Aorta (tissue), 5 donors: ENCODE measurements at regions not wholly inside any gene's neighbourhood (a gene's known extent, or its start where the extent isn't known, plus 50 kb on each side); places are given as distances from the start of the nearest gene placed in this dataset.

Source experiments
- ATAC-seq: fragments of 200-7000 bp; cut with Tn5 transposase; one replicate; pipeline ENCODE4 v1.9.1; 2022; ENCODE audit warnings: moderate library complexity; ENCODE audit not compliant: low FRiP score
- DNase-seq, 2 donors: peaks; one replicate each; pipeline ENCODE4 v3.0.0-alpha.2; 2020
- H3K27ac ChIP-seq, 2 donors: one replicate each; pipeline ENCODE4 v1.5.1; 2013; ENCODE audit warnings: low read length in 2 of 2, mild to moderate bottlenecking in 2 of 2, moderate library complexity in 2 of 2, control low read depth in 1 of 2, inconsistent platforms in 1 of 2, low read depth in 1 of 2
- H3K27me3 ChIP-seq, 2 donors: one replicate each; pipeline ENCODE4 v1.6.1; 2013; ENCODE audit warnings: control low read depth in 1 of 2, low read length in 1 of 2, mild to moderate bottlenecking in 1 of 2, moderate library complexity in 1 of 2; ENCODE audit not compliant: insufficient read depth in 2 of 2, control insufficient read depth in 1 of 2
- H3K36me3 ChIP-seq, 2 donors: one replicate each; pipeline ENCODE4 v1.6.1; 2013; ENCODE audit warnings: control low read depth in 1 of 2, low read length in 1 of 2, mild to moderate bottlenecking in 1 of 2; ENCODE audit not compliant: insufficient read depth in 2 of 2, control insufficient read depth in 1 of 2
- H3K4me1 ChIP-seq, 2 donors: one replicate each; pipeline ENCODE4 v1.6.1; 2013; ENCODE audit warnings: low read length in 2 of 2, control low read depth in 1 of 2, mild to moderate bottlenecking in 1 of 2, moderate library complexity in 1 of 2; ENCODE audit not compliant: insufficient read depth in 2 of 2, control insufficient read depth in 1 of 2
- H3K4me3 ChIP-seq, 2 donors: one replicate each; pipeline ENCODE4 v1.5.1; 2013; ENCODE audit warnings: low read length in 2 of 2, control low read depth in 1 of 2, mild to moderate bottlenecking in 1 of 2
- H3K9me3 ChIP-seq: one replicate; pipeline ENCODE4 v1.6.1; 2013; ENCODE audit warnings: mild to moderate bottlenecking, low read length; ENCODE audit not compliant: control insufficient read depth
- WGBS, 2 donors: extraction: QIAGEN DNeasy Blood & Tissue Kit; methylation state at CpG; one replicate each; pipeline ENCODE4 v1.1.7; 2013; 5-methylcytosine and 5-hydroxymethylcytosine counted together
- intact Hi-C, 2 donors: fragments of 100-400 bp; cut with DNase I; formaldehyde crosslinking; loops; one replicate each; pipeline versions ENCODE4 v1.14.2 to v1.15.0; 2022
- donor health status: healthy with polysubstance abuse.
- donor health status: Bipolar disorder and iron deficiency.
- donor health status: DM: no; HTN: no; CAD: no.
- donor health status: DM: no; HTN: no; CAD: no.
- donor health status: DM: yes; HTN: yes; CAD: no.

DNA sequence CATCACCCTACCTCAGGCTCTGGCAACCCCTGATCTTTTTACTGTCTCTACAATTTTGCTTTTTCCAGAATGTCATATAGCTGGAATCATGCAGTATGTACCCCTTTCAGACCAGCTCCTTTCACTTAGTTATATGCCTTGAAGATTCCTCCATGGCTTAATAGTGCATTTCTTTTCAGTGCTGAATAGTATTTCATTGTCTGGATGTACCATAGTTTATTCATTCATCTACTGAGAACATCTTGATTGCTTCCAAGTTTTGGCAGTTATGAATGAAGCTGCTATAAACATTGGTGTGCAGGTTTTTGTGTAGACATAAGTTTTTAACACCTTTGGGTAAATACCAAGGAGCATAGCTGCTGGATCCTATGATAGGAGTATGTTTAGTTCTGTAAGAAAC, 50.8 kb upstream of the ANP32A start:
- ATAC-seq = no peak
- no peaks in the 10 kb centered on the region for H3K27me3 ChIP-seq
- intact Hi-C loops = loop anchor here in 1 of 2 donors (5.0 kb wide), 1 partner anchor 319 kb away; no protein-coding TSS in a partner anchor

DNA sequence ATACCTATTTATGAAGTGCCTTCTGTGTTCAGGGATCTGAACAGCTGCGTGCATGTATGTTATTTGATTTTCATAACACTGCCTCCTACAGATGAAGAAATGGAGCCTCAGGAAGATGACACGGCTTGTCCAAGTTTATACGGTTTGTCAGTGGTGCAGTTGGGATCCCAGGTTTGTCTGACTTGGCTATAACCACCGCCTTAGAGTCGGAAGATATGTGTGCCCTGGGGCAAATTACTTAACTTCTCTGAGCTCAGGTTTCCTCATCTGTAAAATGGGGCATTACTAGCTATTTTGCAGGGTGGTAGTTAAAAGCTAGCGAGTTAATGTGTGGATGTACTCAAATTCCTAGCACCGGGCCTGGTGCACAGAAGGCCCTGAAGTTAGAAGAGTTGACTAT, 54.1 kb upstream of the ANP32A start:
- ATAC-seq = no peak
- intact Hi-C loops = loop anchor here (1.0 to 5.0 kb wide), 3 partner anchors 142 to 322 kb away; no protein-coding TSS in a partner anchor
- H3K4me3 ChIP-seq = no peak overlapping the region
- WGBS, 2 donors = 95 to 96% methylated on average over 7 of the region's 7 CpGs
- no peaks in the 10 kb centered on the region for H3K9me3 ChIP-seq
- H3K4me1 ChIP-seq = no peaks in the 10 kb centered on the region
- H3K27me3 ChIP-seq = no peaks in the 10 kb centered on the region
- no peak for DNase-seq
- H3K27ac ChIP-seq = no peak overlapping the region
- no peaks in the 10 kb centered on the region for H3K36me3 ChIP-seq

More for the DNA sequence above, 50.8 kb upstream of the ANP32A start:
- Histone ChIP-seq H3K27ac (no peak overlapping the region), H3K36me3 (no peaks in the 10 kb centered on the region), H3K4me1 (no peaks in the 10 kb centered on the region), H3K4me3 (no peak overlapping the region), H3K9me3 (no peaks in the 10 kb centered on the region)
- no peak for DNase-seq

DNA sequence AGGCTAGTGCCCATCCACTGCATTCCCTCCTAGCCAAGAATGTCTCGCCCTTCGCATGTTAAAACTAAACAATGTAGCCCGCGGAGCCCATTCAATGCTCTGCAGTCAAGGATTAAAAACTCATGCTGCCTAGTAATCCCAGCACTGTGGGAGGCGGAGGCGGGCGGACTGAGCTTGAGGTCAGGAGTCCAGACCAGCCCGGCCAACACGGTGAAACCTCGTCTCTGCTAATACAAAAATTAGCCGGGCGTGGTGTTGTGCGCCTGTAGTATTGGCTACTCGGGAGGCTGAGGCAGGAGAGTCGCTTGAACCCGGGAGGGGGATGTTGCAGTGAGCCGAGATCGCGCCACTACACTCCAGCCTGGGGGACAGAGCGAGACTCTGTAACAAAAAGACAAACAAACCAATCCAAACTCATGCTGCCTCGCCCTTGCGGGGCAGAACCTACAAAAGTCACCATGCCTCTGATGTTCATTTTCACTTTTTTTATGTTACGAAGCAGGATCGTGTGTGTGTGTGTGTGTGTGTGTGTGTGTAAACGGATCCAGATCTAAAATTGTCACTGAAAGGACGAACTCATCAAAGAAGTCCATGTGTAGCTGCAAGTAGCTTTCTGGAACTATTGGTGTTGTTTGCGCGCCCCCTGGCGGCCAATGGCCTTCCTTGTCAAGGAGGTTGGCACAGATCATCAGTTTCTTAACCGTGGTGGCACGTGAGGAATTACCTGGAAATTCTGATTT, 54.8 kb upstream of the SPESP1 start:
- Histone ChIP-seq H3K9me3 (no peaks in the 10 kb centered on the region), H3K36me3 (no peaks in the 10 kb centered on the region), H3K27ac (no peak overlapping the region), H3K4me3 (no peak overlapping the region), H3K27me3 (no peaks in the 10 kb centered on the region), H3K4me1 (no peaks in the 10 kb centered on the region)
- 5 to 7% methylated on average over 31 of the region's 31 CpGs for WGBS, 2 donors
- intact Hi-C loops = loop anchor here (1.0 to 5.0 kb wide), 3 partner anchors 143 to 323 kb away; no protein-coding TSS in a partner anchor
- peak; percentile 93 for ATAC-seq
- peak; percentile 94 to 98 for DNase-seq

DNA sequence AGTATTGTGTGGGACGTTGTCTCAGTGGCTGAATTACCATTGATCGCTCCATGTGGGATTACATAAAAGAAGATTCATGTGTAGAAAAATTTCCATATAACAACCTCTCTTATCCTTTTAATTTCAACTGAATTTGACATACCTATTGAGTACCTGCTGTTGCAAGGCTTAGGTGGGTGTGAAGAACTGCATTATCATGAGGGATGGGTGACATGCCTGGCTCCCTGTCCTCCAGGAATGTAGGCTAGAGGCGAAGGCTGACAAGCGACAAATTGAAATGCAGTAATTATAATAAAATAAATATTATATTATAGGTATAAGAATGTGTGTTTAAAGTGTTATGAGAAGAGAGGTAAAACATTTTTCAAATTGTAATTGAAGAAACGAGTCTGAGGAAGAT, 52.7 kb upstream of the SPESP1 start:
- intact Hi-C loops = loop anchor here in 1 of 2 donors (5.0 kb wide), 1 partner anchor 325 kb away; no protein-coding TSS in a partner anchor
- WGBS, 2 donors = 91 to 93% methylated on average over 5 of the region's 5 CpGs
- H3K4me1 ChIP-seq = no peaks in the 10 kb centered on the region
- H3K36me3 ChIP-seq = no peaks in the 10 kb centered on the region
- H3K4me3 ChIP-seq = no peak overlapping the region
- ATAC-seq = no peak
- no peaks in the 10 kb centered on the region for H3K27me3 ChIP-seq
- H3K27ac ChIP-seq = no peak overlapping the region
- no peak for DNase-seq
- no peaks in the 10 kb centered on the region for H3K9me3 ChIP-seq

DNA sequence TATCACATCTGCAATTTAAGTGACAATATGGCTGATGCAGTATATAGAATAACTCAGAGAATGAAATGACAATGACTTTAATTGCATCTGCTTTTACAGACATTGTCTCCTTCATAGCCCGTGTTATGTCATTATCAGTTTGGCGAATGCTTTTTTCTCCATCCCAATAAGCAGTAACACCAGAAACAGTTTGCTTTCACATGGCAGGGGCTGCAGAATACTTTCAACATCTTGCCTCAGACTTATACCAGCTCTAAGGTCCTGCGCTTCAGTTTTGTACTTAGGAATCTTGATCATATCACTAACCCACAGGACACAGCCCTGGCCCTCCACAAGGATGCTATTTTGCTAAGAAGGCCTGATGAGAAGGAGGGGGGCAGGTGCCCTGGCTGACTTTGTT, 49.9 kb upstream of the SPESP1 start:
- no peak for ATAC-seq
- no peak overlapping the region for H3K27ac ChIP-seq
- no peaks in the 10 kb centered on the region for H3K27me3 ChIP-seq
- no peak overlapping the region for H3K4me3 ChIP-seq
- intact Hi-C loops = no loop called here
- no peaks in the 10 kb centered on the region for H3K36me3 ChIP-seq
- DNase-seq = no peak
- 93% methylated on average over 3 of the region's 3 CpGs for WGBS, 2 donors
- no peaks in the 10 kb centered on the region for H3K9me3 ChIP-seq
- no peaks in the 10 kb centered on the region for H3K4me1 ChIP-seq
